KMS-11 (cell line): ENCODE measurements at regions not wholly inside any gene's neighbourhood (a gene's known extent, or its start where the extent isn't known, plus 50 kb on each side); places are given as distances from the start of the nearest gene placed in this dataset.

Experiments
- H2AFZ ChIP-seq: fragments of 200-600 bp; sonication (generic); 2 replicates; pipeline ENCODE4 v1.6.1; 2016; ENCODE audit warnings: antibody characterized with exemption, mixed run types, low read depth
- H3K27ac ChIP-seq: fragments of 200-600 bp; sonication (generic); 2 replicates; pipeline ENCODE4 v1.6.1; 2016; ENCODE audit warnings: mild to moderate bottlenecking, mixed run types
- H3K27me3 ChIP-seq: fragments of 200-600 bp; sonication (generic); 2 replicates; pipeline ENCODE4 v1.6.1; 2017; ENCODE audit warnings: mild to moderate bottlenecking, low read depth, mixed run types, moderate library complexity; ENCODE audit not compliant: insufficient read depth
- H3K36me3 ChIP-seq: fragments of 200-600 bp; sonication (generic); 2 replicates; pipeline ENCODE4 v1.6.1; 2017; ENCODE audit warnings: mild to moderate bottlenecking, mixed run types; ENCODE audit not compliant: insufficient read depth
- H3K4me1 ChIP-seq: fragments of 200-600 bp; sonication (generic); 2 replicates; pipeline ENCODE4 v1.6.1; 2016; ENCODE audit warnings: mild to moderate bottlenecking, low read depth, mixed run types; ENCODE audit not compliant: poor library complexity, severe bottlenecking
- H3K4me2 ChIP-seq: fragments of 200-600 bp; sonication (generic); 2 replicates; pipeline ENCODE4 v1.7.0; 2016; ENCODE audit warnings: mild to moderate bottlenecking, mixed run types
- H3K4me3 ChIP-seq: fragments of 200-600 bp; sonication (generic); IDR thresholded peaks from 2 replicates; pipeline ENCODE4 v1.6.1; 2017; ENCODE audit warnings: low read depth, low read length, mixed read lengths; ENCODE audit not compliant: insufficient read depth
- H3K79me2 ChIP-seq: fragments of 200-600 bp; sonication (generic); 2 replicates; pipeline ENCODE4 v1.6.1; 2016; ENCODE audit warnings: low read depth, mixed run types; ENCODE audit not compliant: insufficient read depth
- H3K9ac ChIP-seq: fragments of 200-600 bp; sonication (generic); 2 replicates; pipeline ENCODE4 v1.6.1; 2016; ENCODE audit warnings: mild to moderate bottlenecking, mixed run types
- H4K20me1 ChIP-seq: fragments of 200-600 bp; sonication (generic); 2 replicates; pipeline ENCODE4 v1.6.1; 2016; ENCODE audit warnings: mild to moderate bottlenecking, mixed run types; ENCODE audit not compliant: insufficient read depth
- CTCF ChIP-seq: fragments of 200-600 bp; sonication (generic); conservative IDR thresholded peaks from 2 replicates; pipeline ENCODE4 v1.6.1; 2017; ENCODE audit warnings: low read depth, mild to moderate bottlenecking, antibody characterized with exemption, low read length, moderate library complexity, mixed read lengths

GRCh38 chr2:16258350-16258749 is 318.0 kb downstream of the MYCN start:
- Histone ChIP-seq H3K4me1 (peaks cover 33% of the 10 kb centered on the region), H3K27ac (no peak overlapping the region), H4K20me1 (no peaks in the 10 kb centered on the region), H3K27me3 (no peaks in the 10 kb centered on the region), H3K4me3 (no peak overlapping the region), H3K4me2 (peak overlapping the region; percentile 89), H3K36me3 (no peaks in the 10 kb centered on the region), H2AFZ (0 out of 2 replicates have a peak overlapping the region, but pooled peaks have one; percentile 68), H3K79me2 (no peaks in the 10 kb centered on the region), H3K9ac (no peak overlapping the region)
- no peak for TF ChIP-seq CTCF

GRCh38 chr2:16257322-16258028 is 317.1 kb downstream of the MYCN start:
- H3K4me2 ChIP-seq, result peak overlapping the region; percentile 89

GRCh38 chr2:16256601-16257321 is 316.4 kb downstream of the MYCN start:
- Histone ChIP-seq H3K79me2 (no peaks in the 10 kb centered on the region), H3K27me3 (no peaks in the 10 kb centered on the region), H2AFZ (peak overlapping the region; percentile 68), H3K27ac (peak overlapping the region; percentile 68), H3K4me1 (peaks cover 33% of the 10 kb centered on the region), H3K36me3 (no peaks in the 10 kb centered on the region), H3K4me2 (peak overlapping the region; percentile 89), H3K4me3 (no peak overlapping the region), H4K20me1 (no peaks in the 10 kb centered on the region), H3K9ac (no peak overlapping the region; the same call in 1 of the 2 replicates)
- TF ChIP-seq CTCF, result no peak

More at GRCh38 chr2:16257322-16258028, 317.1 kb downstream of the MYCN start:
- Histone ChIP-seq H2AFZ (peak overlapping the region; percentile 68), H3K9ac (no peak overlapping the region; the same call in 1 of the 2 replicates), H3K36me3 (no peaks in the 10 kb centered on the region), H3K27ac (peak overlapping the region; percentile 68), H3K27me3 (no peaks in the 10 kb centered on the region), H3K4me3 (no peak overlapping the region), H3K79me2 (no peaks in the 10 kb centered on the region), H3K4me1 (peaks cover 33% of the 10 kb centered on the region), H4K20me1 (no peaks in the 10 kb centered on the region)
- TF ChIP-seq CTCF, result no peak

- TF ChIP-seq CTCF, result no peak
- no peaks in the 10 kb centered on the region for H3K27me3 ChIP-seq
- H3K4me3 ChIP-seq, result no peak overlapping the region
- no peak overlapping the region for H3K27ac ChIP-seq
- H2AFZ ChIP-seq, result no peak overlapping the region
- no peaks in the 10 kb centered on the region for H3K36me3 ChIP-seq
- H3K9ac ChIP-seq, result no peak overlapping the region
- H3K4me2 ChIP-seq, result no peak overlapping the region
- no peaks in the 10 kb centered on the region for H4K20me1 ChIP-seq
- no peaks in the 10 kb centered on the region for H3K79me2 ChIP-seq
- H3K4me1 ChIP-seq, result peaks cover 33% of the 10 kb centered on the region
These were observed 314.8 kb downstream of the MYCN start for GRCh38 chr2:16255120-16255519.
